Vagina (tissue), 2 donors: ENCODE measurements at regions not wholly inside any gene's neighbourhood (a gene's known extent, or its start where the extent isn't known, plus 50 kb on each side); places are given as distances from the start of the nearest gene placed in this dataset.

Experiments
- CTCF ChIP-seq, 3 experiments: fragments of 450-650 bp in 2 of 3; fragments of 200-600 bp in 1 of 3; sonication (generic) in 1 of 3; IDR thresholded peaks; one replicate each; pipeline ENCODE4 v1.5.1; 2017 to 2019; ENCODE audit warnings: antibody characterized with exemption in 3 of 3, mild to moderate bottlenecking in 2 of 3, moderate library complexity in 2 of 3
- POLR2AphosphoS5 ChIP-seq, 2 donors: sonication (generic); formaldehyde crosslinking; IDR thresholded peaks; one replicate each; pipeline ENCODE4 v1.9.0; 2017; ENCODE audit warnings: antibody characterized with exemption in 2 of 2, mild to moderate bottlenecking in 2 of 2, low read depth in 1 of 2; ENCODE audit not compliant: insufficient read depth in 1 of 2

- TF ChIP-seq CTCF (IDR thresholded peaks at IDR 0.05) (no peak), POLR2AphosphoS5 (IDR thresholded peaks at IDR 0.05; ENCODE audit: insufficient read depth in 1 of 2, low read depth in 1 of 2) (no peak)
Observed at GRCh38 chr18:44508474-44508873, 172.2 kb upstream of the SETBP1 start.
